SK-N-SH treated with all-trans-retinoic acid at 6 μM for 48 hours (cell line): ENCODE measurements at regions not wholly inside any gene's neighbourhood (a gene's known extent, or its start where the extent isn't known, plus 50 kb on each side); places are given as distances from the start of the nearest gene placed in this dataset.

Experiments used
- ATAC-seq: fragments of 200-7000 bp; cut with Tn5 transposase; 3 replicates; pipeline ENCODE4 v1.9.1; 2020; ENCODE audit warnings: mild to moderate bottlenecking, moderate library complexity
- BACH2 ChIP-seq: fragments of 250-450 bp; sonication (Bioruptor Pico); IDR thresholded peaks from 2 replicates; pipeline ENCODE4 v1.9.0; 2021; ENCODE audit warnings: mild to moderate bottlenecking, borderline replicate concordance
- CREB5 ChIP-seq: fragments of 250-450 bp; sonication (Bioruptor Pico); IDR thresholded peaks from 2 replicates; pipeline ENCODE4 v1.5.1; 2020; ENCODE audit warnings: low read depth, mild to moderate bottlenecking, moderate library complexity
- CSDC2 ChIP-seq: fragments of 250-450 bp; sonication (Bioruptor Pico); IDR thresholded peaks from 2 replicates; pipeline ENCODE4 v1.5.0; 2020; ENCODE audit warnings: mild to moderate bottlenecking, moderate library complexity
- CSRNP3 ChIP-seq: fragments of 250-450 bp; sonication (Bioruptor Pico); IDR thresholded peaks from 2 replicates; pipeline ENCODE4 v1.5.1; 2021; ENCODE audit warnings: mild to moderate bottlenecking, moderate library complexity
- ESRRG ChIP-seq: fragments of 250-450 bp; sonication (Bioruptor Pico); IDR thresholded peaks from 2 replicates; pipeline ENCODE4 v1.6.1; 2021; ENCODE audit warnings: mild to moderate bottlenecking
- GLIS3 ChIP-seq: fragments of 250-450 bp; sonication (Bioruptor Pico); IDR thresholded peaks from 2 replicates; pipeline ENCODE4 v1.5.0; 2020; ENCODE audit warnings: mild to moderate bottlenecking, moderate library complexity
- ISL1 ChIP-seq: fragments of 250-450 bp; sonication (Bioruptor Pico); IDR thresholded peaks from 2 replicates; pipeline ENCODE4 v2.1.2; 2022; ENCODE audit warnings: mild to moderate bottlenecking, moderate library complexity
- OSR1 ChIP-seq: fragments of 250-450 bp; sonication (Bioruptor Pico); IDR thresholded peaks from 2 replicates; pipeline ENCODE4 v1.8.0; 2022; ENCODE audit warnings: moderate library complexity, mild to moderate bottlenecking, inconsistent platforms
- PATZ1 ChIP-seq: fragments of 250-450 bp; sonication (Bioruptor Pico); IDR thresholded peaks from 2 replicates; pipeline ENCODE4 v1.8.0; 2020; ENCODE audit warnings: mild to moderate bottlenecking, moderate library complexity, borderline replicate concordance
- POU6F1 ChIP-seq: fragments of 250-450 bp; sonication (Bioruptor Pico); IDR thresholded peaks from 2 replicates; pipeline ENCODE4 v1.8.0; 2021; ENCODE audit warnings: low read depth, mild to moderate bottlenecking, moderate library complexity, borderline replicate concordance
- PPARA ChIP-seq: fragments of 250-450 bp; sonication (Bioruptor Pico); IDR thresholded peaks from 2 replicates; pipeline ENCODE4 v1.5.0; 2020; ENCODE audit warnings: mild to moderate bottlenecking, borderline replicate concordance
- RARB ChIP-seq: fragments of 250-450 bp; sonication (Bioruptor Pico); IDR thresholded peaks from 2 replicates; pipeline ENCODE4 v1.8.0; 2021; ENCODE audit warnings: mild to moderate bottlenecking, moderate library complexity
- SNAI2 ChIP-seq: fragments of 250-450 bp; sonication (Bioruptor Pico); IDR thresholded peaks from 2 replicates; pipeline ENCODE4 v1.5.0; 2020; ENCODE audit warnings: mild to moderate bottlenecking, moderate library complexity
- TOX ChIP-seq: fragments of 250-450 bp; sonication (Bioruptor Pico); IDR thresholded peaks from 2 replicates; pipeline ENCODE4 v1.8.0; 2021; ENCODE audit warnings: mild to moderate bottlenecking, moderate library complexity, borderline replicate concordance
- TSHZ2 ChIP-seq: fragments of 250-450 bp; sonication (Bioruptor Pico); IDR thresholded peaks from 2 replicates; pipeline ENCODE4 v1.5.0; 2020; ENCODE audit warnings: mild to moderate bottlenecking, moderate library complexity
- ZC3H10 ChIP-seq: fragments of 250-450 bp; sonication (Bioruptor Pico); IDR thresholded peaks from 2 replicates; pipeline ENCODE4 v1.5.1; 2021; ENCODE audit warnings: mild to moderate bottlenecking, moderate library complexity
- ZFP3 ChIP-seq: fragments of 250-450 bp; sonication (Bioruptor Pico); IDR thresholded peaks from 2 replicates; pipeline ENCODE4 v1.5.0; 2020; ENCODE audit warnings: mild to moderate bottlenecking, moderate library complexity
- ZFP30 ChIP-seq: fragments of 450-650 bp; formaldehyde crosslinking; IDR thresholded peaks from 2 replicates; pipeline ENCODE4 v1.5.0; 2022; ENCODE audit warnings: mild to moderate bottlenecking, moderate library complexity
- ZNF565 ChIP-seq: fragments of 450-650 bp; formaldehyde crosslinking; conservative IDR thresholded peaks from 2 replicates; pipeline ENCODE4 v1.5.0; 2020; ENCODE audit warnings: low read depth, mild to moderate bottlenecking, moderate library complexity
- ZNF70 ChIP-seq: fragments of 450-650 bp; formaldehyde crosslinking; IDR thresholded peaks from 2 replicates; pipeline ENCODE4 v1.5.0; 2020; ENCODE audit warnings: mild to moderate bottlenecking, moderate library complexity
- ZNF8 ChIP-seq: fragments of 450-650 bp; formaldehyde crosslinking; IDR thresholded peaks from 2 replicates; pipeline ENCODE4 v1.5.0; 2020; ENCODE audit warnings: mild to moderate bottlenecking, moderate library complexity

- TF ChIP-seq TSHZ2, result no peak
- no peak for TF ChIP-seq CSDC2 (CRISPR knock-in tag)
- no peak for TF ChIP-seq ZFP30
- no peak for TF ChIP-seq ESRRG (CRISPR knock-in tag)
- TF ChIP-seq ZFP3 (CRISPR knock-in tag), result no peak
- no peak for TF ChIP-seq GLIS3 (CRISPR knock-in tag)
- TF ChIP-seq BACH2, result no peak
- TF ChIP-seq PATZ1, result no peak
- no peak for TF ChIP-seq ZNF70 (CRISPR knock-in tag)
- no peak for TF ChIP-seq OSR1
- no peak for TF ChIP-seq CREB5 (CRISPR knock-in tag)
- TF ChIP-seq ZNF565, result no peak
- TF ChIP-seq ZC3H10 (CRISPR knock-in tag), result no peak
- no peak for TF ChIP-seq SNAI2 (CRISPR knock-in tag)
- no peak for TF ChIP-seq ISL1 (CRISPR knock-in tag)
- no peak for TF ChIP-seq ZNF8 (CRISPR knock-in tag)
- no peak for TF ChIP-seq CSRNP3
- TF ChIP-seq POU6F1 (CRISPR knock-in tag), result no peak
- no peak for TF ChIP-seq RARB
- TF ChIP-seq, all 23 proteins: peak for 0
These were observed 67.2 kb upstream of the WDR26 start for GRCh38 chr1:224501836-224502235.

GRCh38 chr1:224502459-224503160 lies 68.0 kb upstream of the WDR26 start:
- no peak; the same call in 2 of the 3 replicates for ATAC-seq
- TF ChIP-seq TOX (CRISPR knock-in tag) (no peak), SNAI2 (CRISPR knock-in tag) (no peak), ZNF8 (CRISPR knock-in tag) (no peak), CSDC2 (CRISPR knock-in tag) (no peak), RARB (no peak), PPARA (no peak), CSRNP3 (no peak), POU6F1 (CRISPR knock-in tag) (no peak), ZFP30 (no peak), GLIS3 (CRISPR knock-in tag) (no peak), PATZ1 (no peak), TSHZ2 (no peak), ZC3H10 (CRISPR knock-in tag) (no peak), ZFP3 (CRISPR knock-in tag) (no peak), ESRRG (CRISPR knock-in tag) (no peak)

More at GRCh38 chr1:224501836-224502235, 67.2 kb upstream of the WDR26 start:
- no peak for ATAC-seq
